Fibroblast of pulmonary artery (primary cell): ENCODE measurements at regions not wholly inside any gene's neighbourhood (a gene's known extent, or its start where the extent isn't known, plus 50 kb on each side); places are given as distances from the start of the nearest gene placed in this dataset.

ENCODE experiments used
- DNase-seq: peaks from one replicate; pipeline ENCODE4 v3.0.0-alpha.2; 2010; ENCODE audit warnings: low read depth
- H3K4me3 ChIP-seq: replicated peaks from 2 replicates; pipeline ENCODE4 v1.5.1; 2011; ENCODE audit warnings: low read depth, mild to moderate bottlenecking, control low read depth, low read length, moderate library complexity
- CTCF ChIP-seq: IDR thresholded peaks from 2 replicates; pipeline ENCODE4 v1.5.1; 2011; ENCODE audit warnings: mild to moderate bottlenecking, control low read depth, low read length, inconsistent platforms; ENCODE audit errors: missing control alignments

- no peak for DNase-seq
- TF ChIP-seq CTCF = no peak
- H3K4me3 ChIP-seq = no peak overlapping the region
These were observed 67.4 kb upstream of the TLE3 start for GRCh38 chr15:70164910-70165715.

- TF ChIP-seq CTCF = no peak
- no peak overlapping the region for H3K4me3 ChIP-seq
- DNase-seq = no peak
These were observed 66.6 kb upstream of the TLE3 start for GRCh38 chr15:70164156-70164900.

- no peak for DNase-seq
- H3K4me3 ChIP-seq = no peak overlapping the region
- no peak for TF ChIP-seq CTCF
These were observed 63.3 kb upstream of the TLE3 start for GRCh38 chr15:70160803-70161565.

- TF ChIP-seq CTCF = no peak
- H3K4me3 ChIP-seq = no peak overlapping the region
- DNase-seq = no peak
These were observed 62.5 kb upstream of the TLE3 start for GRCh38 chr15:70160267-70160666.

- no peak overlapping the region for H3K4me3 ChIP-seq
- no peak for DNase-seq
- no peak for TF ChIP-seq CTCF
These were observed 61.9 kb upstream of the TLE3 start for GRCh38 chr15:70159713-70160009.

GRCh38 chr15:70159001-70159712, 61.4 kb upstream of the TLE3 start:
- no peak for DNase-seq
- TF ChIP-seq CTCF = no peak
- no peak overlapping the region for H3K4me3 ChIP-seq
